ENCODE measurements at regions not wholly inside any gene's neighbourhood (a gene's known extent, or its start where the extent isn't known, plus 50 kb on each side); places are given as distances from the start of the nearest gene placed in this dataset.

GRCh38 chr14:59017285-59017965 is 171.0 kb upstream of the DAAM1 start:
- intact Hi-C loops (cut with DNase I) = no loop called here
- Histone ChIP-seq H3K36me3 (ENCODE audit: control insufficient read depth in 2 of 3, insufficient read depth in 3 of 3, low read length in 3 of 3) (no peaks in the 10 kb centered on the region), H3K9ac (ENCODE audit: low read length in 3 of 3) (no peak overlapping the region), H3K27me3 (ENCODE audit: control insufficient read depth, insufficient read depth, low read length) (no peaks in the 10 kb centered on the region), H3K9me3 (ENCODE audit: control insufficient read depth in 2 of 3, insufficient read depth in 1 of 3, low read length in 3 of 3) (peaks cover 0 to 10% (median 0%) of the 10 kb centered on the region in 3 donors), H3K4me3 (ENCODE audit: low read length in 3 of 3) (no peak overlapping the region), H3K27ac (ENCODE audit: low read depth in 2 of 2, low read length in 2 of 2) (no peak overlapping the region), H3K4me1 (ENCODE audit: control insufficient read depth in 2 of 3, insufficient read depth in 2 of 3, low read depth in 1 of 3, low read length in 3 of 3) (no peaks in the 10 kb centered on the region)
- no peak for TF ChIP-seq CTCF (IDR thresholded peaks at IDR 0.05; ENCODE audit: borderline replicate concordance, extremely low read depth, insufficient read depth)
- FAIRE-seq (no peak), DNase-seq (no peak)

- no peaks in the 10 kb centered on the region for H3K36me3 ChIP-seq (ENCODE audit: control insufficient read depth in 2 of 3, insufficient read depth in 3 of 3, low read length in 3 of 3)
- peaks cover 0 to 5% (median 0%) of the 10 kb centered on the region in 3 donors for H3K9me3 ChIP-seq (ENCODE audit: control insufficient read depth in 2 of 3, insufficient read depth in 1 of 3, low read length in 3 of 3)
- H3K27ac ChIP-seq (ENCODE audit: low read depth in 2 of 2, low read length in 2 of 2) = no peak overlapping the region
- H3K4me3 ChIP-seq (ENCODE audit: low read length in 3 of 3) = no peak overlapping the region
- H3K27me3 ChIP-seq (ENCODE audit: control insufficient read depth, insufficient read depth, low read length) = no peaks in the 10 kb centered on the region
- intact Hi-C loops (cut with DNase I) = no loop called here
- no peak overlapping the region for H3K9ac ChIP-seq (ENCODE audit: low read length in 3 of 3)
- DNase-seq (no peak), FAIRE-seq (no peak)
- H3K4me1 ChIP-seq (ENCODE audit: control insufficient read depth in 2 of 3, insufficient read depth in 2 of 3, low read depth in 1 of 3, low read length in 3 of 3) = no peaks in the 10 kb centered on the region
- TF ChIP-seq CTCF (IDR thresholded peaks at IDR 0.05; ENCODE audit: borderline replicate concordance, extremely low read depth, insufficient read depth) = no peak
These were observed 170.0 kb upstream of the DAAM1 start for GRCh38 chr14:59018460-59018859.

- no peak for TF ChIP-seq CTCF (IDR thresholded peaks at IDR 0.05; ENCODE audit: borderline replicate concordance, extremely low read depth, insufficient read depth)
- Histone ChIP-seq H3K36me3 (ENCODE audit: control insufficient read depth in 2 of 3, insufficient read depth in 3 of 3, low read length in 3 of 3) (no peaks in the 10 kb centered on the region), H3K27me3 (ENCODE audit: control insufficient read depth, insufficient read depth, low read length) (no peaks in the 10 kb centered on the region), H3K9ac (ENCODE audit: low read length in 3 of 3) (no peak overlapping the region), H3K4me1 (ENCODE audit: control insufficient read depth in 2 of 3, insufficient read depth in 2 of 3, low read depth in 1 of 3, low read length in 3 of 3) (no peaks in the 10 kb centered on the region), H3K9me3 (ENCODE audit: control insufficient read depth in 2 of 3, insufficient read depth in 1 of 3, low read length in 3 of 3) (no peaks in the 10 kb centered on the region), H3K4me3 (ENCODE audit: low read length in 3 of 3) (no peak overlapping the region), H3K27ac (ENCODE audit: low read depth in 2 of 2, low read length in 2 of 2) (no peak overlapping the region)
- no peak for DNase-seq
- FAIRE-seq = no peak
- intact Hi-C loops (cut with DNase I) = no loop called here
These were observed 169.5 kb upstream of the DAAM1 start for GRCh38 chr14:59018978-59019377.

GRCh38 chr14:59020382-59020781 is 168.1 kb upstream of the DAAM1 start:
- Histone ChIP-seq H3K36me3 (ENCODE audit: control insufficient read depth in 2 of 3, insufficient read depth in 3 of 3, low read length in 3 of 3) (no peaks in the 10 kb centered on the region), H3K4me3 (ENCODE audit: low read length in 3 of 3) (no peak overlapping the region), H3K27ac (ENCODE audit: low read depth in 2 of 2, low read length in 2 of 2) (no peak overlapping the region), H3K9ac (ENCODE audit: low read length in 3 of 3) (no peak overlapping the region), H3K9me3 (ENCODE audit: control insufficient read depth in 2 of 3, insufficient read depth in 1 of 3, low read length in 3 of 3) (no peaks in the 10 kb centered on the region), H3K27me3 (ENCODE audit: control insufficient read depth, insufficient read depth, low read length) (no peaks in the 10 kb centered on the region), H3K4me1 (ENCODE audit: control insufficient read depth in 2 of 3, insufficient read depth in 2 of 3, low read depth in 1 of 3, low read length in 3 of 3) (no peaks in the 10 kb centered on the region)
- DNase-seq (peak in 1 of 5 donors; percentile 21), FAIRE-seq (no peak)
- TF ChIP-seq CTCF (IDR thresholded peaks at IDR 0.05; ENCODE audit: borderline replicate concordance, extremely low read depth, insufficient read depth) = no peak
- intact Hi-C loops (cut with DNase I) = no loop called here

All from kidney (tissue), 13 donors.